ENCODE measurements at regions not wholly inside any gene's neighbourhood (a gene's known extent, or its start where the extent isn't known, plus 50 kb on each side); places are given as distances from the start of the nearest gene placed in this dataset.
"Not testable (repeated sequence)": the region's sequence is repeated elsewhere in the genome, so short reads cannot be mapped to it uniquely, and the experiment has no call there.

DNA sequence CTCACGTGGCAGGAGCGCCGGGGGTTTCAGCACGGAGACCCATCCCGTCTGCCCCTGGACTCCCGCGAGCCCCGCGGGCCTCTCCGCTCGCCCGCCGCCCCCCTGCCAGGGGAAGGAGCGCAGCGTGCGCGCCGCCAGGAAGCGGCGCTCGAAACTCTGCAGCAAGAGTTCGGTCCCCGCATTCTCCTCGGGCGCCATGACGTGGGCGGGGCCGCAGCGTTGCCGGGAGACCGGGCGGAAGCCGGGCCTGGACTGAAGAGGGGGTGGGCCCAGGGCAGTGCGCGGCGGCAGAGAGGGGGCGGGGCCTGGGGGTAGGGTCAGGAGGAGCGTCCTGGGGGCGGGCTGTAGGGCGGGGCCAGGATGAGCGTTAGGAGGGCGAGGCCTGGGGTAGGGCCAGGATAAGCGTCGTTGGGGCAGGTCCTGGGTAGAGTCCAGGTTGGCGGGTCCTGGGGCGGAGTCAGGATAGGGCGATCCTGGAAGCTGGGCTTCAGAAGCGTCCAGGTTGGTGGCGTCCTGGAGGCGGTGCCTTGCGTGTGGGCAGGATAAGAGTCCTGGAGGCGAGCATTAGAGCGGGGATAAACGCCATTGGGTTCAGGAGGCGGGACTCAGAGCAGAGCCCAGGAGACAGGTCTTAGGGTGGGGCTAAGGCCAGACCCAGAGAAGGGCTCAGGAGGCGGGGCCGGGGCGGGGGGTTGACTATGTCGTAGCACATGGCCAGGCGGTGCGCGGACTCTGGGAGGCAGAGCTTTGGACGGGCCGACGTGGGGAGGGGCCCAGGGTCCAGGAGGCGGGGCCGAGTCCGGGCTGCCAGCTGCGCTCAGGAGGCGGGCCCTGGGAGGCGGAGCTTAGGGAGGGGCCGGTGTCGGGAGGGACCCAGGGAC, 229.0 kb upstream of the FRG2C start:
- Mint-ChIP-seq H3K4me3 (peak overlapping the region; percentile 88), H3K27ac (peak overlapping the region; percentile 94), H3K4me1 (ENCODE audit: low read depth) (peaks cover 24% of the 10 kb centered on the region)
- not testable (repeated sequence) for H3K36me3 Mint-ChIP-seq (ENCODE audit: low read depth); H3K9me3 Mint-ChIP-seq; H3K27me3 Mint-ChIP-seq

DNA sequence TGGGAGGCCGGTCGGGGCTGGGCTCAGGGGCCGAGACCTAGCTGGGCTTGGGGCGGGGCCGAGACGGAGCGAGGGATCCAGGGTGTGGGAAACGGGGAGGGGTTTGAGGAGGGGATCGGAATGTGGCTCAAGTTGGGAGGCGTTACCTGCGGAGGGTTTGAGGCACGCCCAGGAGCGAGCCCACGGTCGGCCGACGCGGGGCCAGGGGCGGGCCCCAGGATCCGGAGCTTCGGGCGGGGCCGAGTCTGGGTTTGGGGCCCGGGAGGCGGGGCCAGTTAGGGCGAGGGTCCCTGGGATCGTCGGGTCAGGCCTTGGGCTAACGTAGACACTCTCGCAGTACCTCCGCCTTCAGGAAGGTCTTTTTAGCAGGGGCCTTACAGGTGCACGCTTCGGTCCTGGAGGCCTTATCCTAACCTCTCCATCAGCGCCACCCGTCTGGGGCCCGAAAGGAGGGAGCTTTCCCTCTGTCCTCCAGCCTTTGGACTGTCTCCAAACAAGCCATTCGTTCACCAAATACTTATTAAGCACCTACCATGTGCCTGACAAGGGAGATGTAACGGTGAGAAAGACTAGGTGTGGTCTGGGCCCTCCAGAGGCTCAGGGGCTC, 228.2 kb upstream of the FRG2C start:
- Mint-ChIP-seq H3K27ac (peak overlapping the region; percentile 68), H3K4me3 (peak overlapping the region; percentile 88), H3K4me1 (ENCODE audit: low read depth) (peaks cover 24% of the 10 kb centered on the region)
- not testable (repeated sequence) for H3K27me3 Mint-ChIP-seq; H3K36me3 Mint-ChIP-seq (ENCODE audit: low read depth); H3K9me3 Mint-ChIP-seq

DNA sequence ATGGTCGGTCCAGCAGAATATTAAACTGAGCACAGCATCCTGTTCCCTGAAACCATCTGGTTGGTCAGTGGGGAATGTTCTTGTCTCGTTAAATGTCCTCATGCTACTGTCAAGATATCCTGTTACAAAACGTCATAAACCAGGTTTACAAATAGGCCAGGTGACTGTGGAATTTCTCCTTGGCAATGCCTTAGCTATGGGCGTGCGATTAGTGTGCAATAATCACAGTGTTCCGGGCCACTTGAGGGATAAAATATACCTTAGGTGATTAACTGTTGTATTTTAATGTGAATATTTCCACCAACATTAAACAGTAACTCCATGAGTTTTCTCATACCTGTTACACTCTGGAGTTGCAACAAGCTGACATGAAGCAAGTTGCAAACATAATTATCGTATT, 223.1 kb upstream of the FRG2C start:
- not testable (repeated sequence) for H3K36me3 Mint-ChIP-seq (ENCODE audit: low read depth); H3K9me3 Mint-ChIP-seq; H3K27me3 Mint-ChIP-seq; H3K4me3 Mint-ChIP-seq; H3K4me1 Mint-ChIP-seq (ENCODE audit: low read depth); H3K27ac Mint-ChIP-seq

DNA sequence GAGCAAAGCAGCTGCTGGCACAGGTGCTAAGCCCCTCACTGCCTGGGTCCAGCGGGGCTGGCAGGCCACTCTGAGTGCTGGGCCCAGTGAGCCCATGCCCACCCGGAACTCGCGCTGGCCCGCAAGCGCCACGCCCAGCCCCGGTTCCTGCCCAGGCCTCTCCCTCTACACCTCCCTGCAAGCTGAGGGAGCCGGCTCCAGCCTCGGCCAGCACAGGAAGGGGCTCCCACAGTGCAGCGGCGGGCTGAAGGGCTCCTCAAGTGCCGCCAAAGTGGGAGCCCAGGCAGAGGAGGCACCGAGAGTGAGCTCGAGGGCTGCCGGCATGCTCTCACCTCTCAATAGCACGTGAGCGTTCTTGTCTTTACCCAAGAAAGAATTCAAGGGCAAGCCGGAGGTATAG, 219.5 kb upstream of the FRG2C start:
- not testable (repeated sequence) for H3K4me1 Mint-ChIP-seq (ENCODE audit: low read depth); H3K36me3 Mint-ChIP-seq (ENCODE audit: low read depth); H3K9me3 Mint-ChIP-seq; H3K4me3 Mint-ChIP-seq; H3K27me3 Mint-ChIP-seq; H3K27ac Mint-ChIP-seq

DNA sequence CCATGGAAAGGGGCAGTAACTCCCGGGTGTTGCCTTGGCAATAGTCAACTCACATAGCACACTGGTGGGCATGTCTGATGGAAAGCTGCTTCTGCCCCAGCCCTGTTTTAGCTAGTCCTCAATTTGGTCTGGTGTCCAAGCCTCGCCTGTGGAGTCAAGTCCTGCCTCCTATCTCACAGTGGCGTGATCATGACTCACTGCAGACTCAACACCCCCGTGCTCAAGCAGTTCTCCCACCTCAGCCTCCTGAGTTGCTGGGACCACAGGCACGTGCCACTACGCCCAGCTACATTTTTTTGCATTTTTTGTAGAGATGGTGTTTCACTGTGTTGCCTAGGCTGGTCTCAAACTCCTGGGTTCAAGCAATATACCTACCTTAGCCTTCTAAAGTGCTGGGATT, 218.9 kb upstream of the FRG2C start:
- H3K36me3 Mint-ChIP-seq (ENCODE audit: low read depth); H3K9me3 Mint-ChIP-seq; H3K4me1 Mint-ChIP-seq (ENCODE audit: low read depth); H3K4me3 Mint-ChIP-seq; H3K27me3 Mint-ChIP-seq; H3K27ac Mint-ChIP-seq: not testable (repeated sequence)

DNA sequence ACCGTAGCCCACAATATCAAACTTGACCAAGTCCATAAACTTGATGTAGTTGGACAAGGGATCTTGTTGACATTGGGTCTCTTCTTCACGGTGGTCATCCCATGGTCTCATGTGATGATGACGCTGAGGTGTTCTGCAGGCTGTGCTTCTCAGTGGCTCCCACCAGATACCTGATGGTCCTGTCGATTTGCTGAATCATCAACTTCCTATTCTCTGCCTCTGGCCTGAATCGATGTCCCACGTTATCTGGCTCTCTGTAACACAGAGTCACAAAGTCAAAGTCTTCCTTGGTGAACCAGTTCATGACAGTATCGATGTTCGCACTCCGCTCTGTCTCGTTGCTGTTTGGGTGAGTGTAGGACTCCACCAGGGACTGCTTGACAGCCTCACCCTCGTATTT, 217.2 kb upstream of the FRG2C start:
- not testable (repeated sequence) for H3K36me3 Mint-ChIP-seq (ENCODE audit: low read depth); H3K4me3 Mint-ChIP-seq; H3K9me3 Mint-ChIP-seq; H3K27ac Mint-ChIP-seq; H3K4me1 Mint-ChIP-seq (ENCODE audit: low read depth); H3K27me3 Mint-ChIP-seq

DNA sequence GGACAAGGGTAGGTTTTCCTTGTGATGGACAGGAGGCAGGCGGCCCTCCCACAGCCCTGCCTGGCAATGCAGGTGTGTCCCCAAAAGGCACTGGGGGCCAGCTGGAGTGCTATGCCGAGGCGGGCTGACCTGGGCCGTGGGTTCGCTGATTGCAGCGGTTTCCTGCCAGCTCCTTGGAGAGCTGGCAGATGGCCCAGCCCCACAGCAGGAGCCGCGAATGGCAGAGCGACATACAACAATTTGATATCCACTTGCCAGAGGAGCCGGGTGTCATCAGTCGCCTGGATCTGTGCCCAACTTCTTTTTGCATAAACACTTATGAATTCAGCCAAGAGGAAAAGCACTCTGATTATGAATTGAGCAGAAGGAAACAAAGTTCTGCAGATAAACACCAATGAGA, 210.8 kb upstream of the FRG2C start:
- H3K4me1 Mint-ChIP-seq (ENCODE audit: low read depth); H3K27ac Mint-ChIP-seq; H3K27me3 Mint-ChIP-seq; H3K9me3 Mint-ChIP-seq; H3K36me3 Mint-ChIP-seq (ENCODE audit: low read depth); H3K4me3 Mint-ChIP-seq: not testable (repeated sequence)

DNA sequence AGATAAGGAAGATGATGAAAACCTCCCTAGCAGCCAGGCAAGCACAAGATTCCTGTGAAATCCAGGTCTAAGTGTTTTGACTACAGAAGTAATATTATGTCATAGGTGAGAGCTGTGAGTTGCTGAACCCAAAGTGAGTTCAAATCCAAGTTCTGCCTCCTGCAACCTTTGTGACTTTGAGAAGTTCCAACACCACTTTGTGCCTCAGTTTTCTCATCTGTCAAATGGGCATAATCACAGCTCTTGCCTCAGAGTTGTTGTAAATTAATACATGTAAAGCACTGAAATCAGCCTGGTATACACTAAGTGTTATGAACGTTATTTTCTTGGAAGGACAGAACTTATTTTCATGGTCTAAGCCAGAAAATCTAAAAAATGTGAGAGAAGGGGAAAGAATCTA, 210.3 kb upstream of the FRG2C start:
- H3K4me1 Mint-ChIP-seq (ENCODE audit: low read depth); H3K9me3 Mint-ChIP-seq; H3K4me3 Mint-ChIP-seq; H3K36me3 Mint-ChIP-seq (ENCODE audit: low read depth); H3K27me3 Mint-ChIP-seq; H3K27ac Mint-ChIP-seq: not testable (repeated sequence)

DNA sequence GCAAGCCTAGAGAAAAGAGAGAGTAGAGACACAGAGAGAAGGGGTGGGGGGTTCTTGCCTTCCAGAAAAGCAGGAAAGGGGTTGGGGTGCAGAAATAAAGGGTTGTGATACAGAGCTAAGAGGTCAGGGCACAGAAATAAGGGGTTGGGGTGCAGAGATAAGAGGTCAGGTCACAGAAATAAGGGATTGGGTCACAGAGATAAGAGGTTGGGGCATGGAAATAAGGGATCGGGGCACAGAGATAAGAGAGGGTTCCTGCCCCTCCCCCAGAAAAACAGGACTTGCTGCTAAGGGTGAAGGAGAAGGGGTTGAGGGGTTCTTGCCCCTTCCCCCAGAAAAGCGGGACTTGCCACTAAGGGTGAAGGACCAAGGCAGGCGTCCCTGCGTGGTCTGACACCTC, 189.6 kb upstream of the FRG2C start:
- not testable (repeated sequence) for H3K27me3 Mint-ChIP-seq; H3K4me3 Mint-ChIP-seq; H3K9me3 Mint-ChIP-seq; H3K4me1 Mint-ChIP-seq (ENCODE audit: low read depth); H3K36me3 Mint-ChIP-seq (ENCODE audit: low read depth); H3K27ac Mint-ChIP-seq

DNA sequence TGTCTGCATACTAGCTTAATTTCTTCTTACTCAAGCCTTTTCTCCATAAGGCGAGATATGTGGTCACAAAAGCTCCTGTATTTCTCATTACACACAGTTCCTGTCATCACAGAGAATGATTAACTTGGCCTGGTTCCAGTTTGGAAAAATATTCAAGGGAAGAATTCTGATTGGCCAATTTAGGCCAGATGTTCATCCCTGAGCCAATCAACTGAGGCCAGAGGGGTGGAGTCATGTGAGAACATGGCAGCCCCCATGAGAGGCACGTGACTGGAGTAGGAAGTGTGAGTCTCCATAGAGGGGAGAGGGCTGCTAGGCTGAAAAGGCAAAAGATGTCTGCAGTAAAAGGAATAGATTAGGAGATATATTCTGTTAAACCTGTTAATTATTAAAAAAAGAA, 167.5 kb upstream of the FRG2C start:
- H3K27me3 Mint-ChIP-seq; H3K27ac Mint-ChIP-seq; H3K4me1 Mint-ChIP-seq (ENCODE audit: low read depth); H3K36me3 Mint-ChIP-seq (ENCODE audit: low read depth); H3K4me3 Mint-ChIP-seq: not testable (repeated sequence)
- peaks cover 14% of the 10 kb centered on the region for H3K9me3 Mint-ChIP-seq

DNA sequence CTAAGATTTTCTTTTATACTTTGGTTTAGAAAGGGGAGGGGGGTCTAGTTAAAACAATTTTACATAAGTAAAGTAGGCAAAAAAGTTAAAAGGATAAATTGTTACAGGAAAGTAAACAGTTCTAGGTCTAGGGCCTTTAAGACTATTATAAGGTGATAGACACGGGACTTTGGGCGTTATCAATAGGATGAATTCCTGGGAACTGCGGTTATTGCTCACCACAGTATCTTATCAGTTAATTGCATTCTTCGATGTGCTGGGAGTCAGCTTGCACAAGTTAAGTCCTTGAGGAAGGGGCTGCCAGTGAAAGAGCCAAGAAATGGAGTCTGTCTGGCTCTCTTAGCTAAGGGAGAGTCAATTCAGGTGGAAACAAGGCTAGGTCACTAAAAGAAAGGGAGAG, 163.8 kb upstream of the FRG2C start:
- not testable (repeated sequence) for H3K4me3 Mint-ChIP-seq; H3K27me3 Mint-ChIP-seq; H3K4me1 Mint-ChIP-seq (ENCODE audit: low read depth); H3K36me3 Mint-ChIP-seq (ENCODE audit: low read depth); H3K27ac Mint-ChIP-seq
- peaks cover 19% of the 10 kb centered on the region for H3K9me3 Mint-ChIP-seq

DNA sequence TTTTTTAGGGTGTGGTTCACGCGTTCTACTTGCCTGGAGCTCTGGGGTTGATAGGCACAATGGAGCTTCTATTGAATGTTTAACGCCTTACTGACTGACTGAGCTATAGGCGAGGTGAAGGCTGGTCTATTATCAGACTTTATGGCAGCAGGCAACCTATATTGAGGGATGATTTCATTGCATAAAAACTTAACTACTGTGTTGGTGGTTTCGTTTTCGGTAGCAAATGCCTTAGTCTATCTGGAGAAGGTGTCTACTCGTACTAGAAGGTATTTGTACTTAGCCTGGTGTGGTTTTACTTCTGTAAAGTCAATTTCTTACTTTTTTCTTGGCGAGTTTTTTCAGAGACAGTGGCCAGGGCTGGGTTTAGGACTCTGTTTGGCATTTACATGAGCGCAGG, 162.0 kb upstream of the FRG2C start:
- not testable (repeated sequence) for H3K4me3 Mint-ChIP-seq, H3K27me3 Mint-ChIP-seq
- H3K9me3 Mint-ChIP-seq = peaks cover 16% of the 10 kb centered on the region

DNA sequence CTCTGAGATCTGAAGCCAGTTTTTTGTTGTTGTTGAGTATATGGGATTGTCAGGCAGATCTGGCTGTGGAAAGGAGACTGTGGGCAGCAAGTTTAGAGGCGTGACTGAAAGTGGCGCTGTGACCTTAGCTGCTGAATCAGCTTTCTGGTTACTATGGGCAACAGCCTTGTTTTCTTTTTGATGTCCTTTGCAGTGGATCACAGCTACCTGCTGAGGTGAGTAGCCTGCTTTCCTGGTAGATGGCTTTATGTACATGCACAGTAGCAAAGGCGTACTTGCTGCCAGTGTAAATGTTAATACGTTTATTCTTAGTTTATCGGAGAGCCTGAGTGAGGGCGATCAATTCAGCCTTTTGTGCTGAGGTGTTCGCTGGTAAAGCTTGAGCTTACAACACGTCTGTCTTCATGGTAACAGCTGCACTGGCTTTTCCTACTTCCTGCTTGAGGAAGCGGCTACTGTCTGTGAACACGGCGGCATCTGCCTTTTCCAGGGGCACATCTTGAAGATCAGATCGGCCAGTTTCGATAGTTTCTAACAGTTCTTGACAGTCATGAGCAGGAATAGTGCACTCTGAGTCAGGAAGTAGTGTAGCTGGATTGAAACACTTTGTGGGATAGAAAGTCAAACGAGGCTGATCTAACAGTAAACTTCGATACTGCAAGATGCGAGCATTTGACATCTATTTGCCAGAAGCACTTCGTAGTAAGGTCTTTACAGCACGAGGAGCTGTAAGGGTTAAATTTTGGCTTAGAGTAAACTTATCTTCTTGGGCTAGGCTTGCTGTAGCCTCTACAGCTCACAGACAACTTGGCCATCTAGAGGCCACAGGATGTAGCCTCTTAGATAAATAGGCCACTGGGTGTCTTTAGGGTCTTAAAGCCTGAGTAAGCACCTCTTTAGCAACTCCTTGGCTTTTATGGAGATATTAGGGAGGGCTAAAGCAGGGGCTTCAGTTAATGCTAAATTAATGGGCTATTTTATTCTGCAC, 161.1 kb upstream of the FRG2C start:
- not testable (repeated sequence) for H3K36me3 Mint-ChIP-seq (ENCODE audit: low read depth); H3K27me3 Mint-ChIP-seq; H3K4me1 Mint-ChIP-seq (ENCODE audit: low read depth); H3K4me3 Mint-ChIP-seq; H3K27ac Mint-ChIP-seq
- H3K9me3 Mint-ChIP-seq = peaks cover 17% of the 10 kb centered on the region

More for the DNA sequence above, 162.0 kb upstream of the FRG2C start:
- not testable (repeated sequence) for H3K4me1 Mint-ChIP-seq (ENCODE audit: low read depth); H3K27ac Mint-ChIP-seq; H3K36me3 Mint-ChIP-seq (ENCODE audit: low read depth)

DNA sequence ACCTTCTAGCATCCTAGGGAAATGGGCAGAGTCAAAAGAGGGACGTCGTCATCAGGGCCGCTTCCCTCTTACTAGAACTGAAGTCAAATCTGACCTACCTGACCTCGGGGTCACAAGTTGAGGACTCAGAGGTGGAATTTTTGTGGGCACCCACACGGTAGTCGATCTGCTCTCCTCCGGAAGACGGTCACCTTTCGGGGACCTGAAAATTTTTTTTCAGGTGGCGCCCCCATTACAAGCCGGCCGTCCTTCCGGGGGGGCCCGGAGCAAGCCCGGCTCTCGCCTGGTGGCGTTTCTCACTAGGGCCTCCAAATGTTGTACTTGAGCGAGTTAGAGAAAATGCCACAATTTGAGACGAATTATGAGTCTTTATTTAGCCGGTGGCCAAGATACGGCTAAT, 157.5 kb upstream of the FRG2C start:
- H3K27ac Mint-ChIP-seq = no peak overlapping the region
- no peaks in the 10 kb centered on the region for H3K27me3 Mint-ChIP-seq

DNA sequence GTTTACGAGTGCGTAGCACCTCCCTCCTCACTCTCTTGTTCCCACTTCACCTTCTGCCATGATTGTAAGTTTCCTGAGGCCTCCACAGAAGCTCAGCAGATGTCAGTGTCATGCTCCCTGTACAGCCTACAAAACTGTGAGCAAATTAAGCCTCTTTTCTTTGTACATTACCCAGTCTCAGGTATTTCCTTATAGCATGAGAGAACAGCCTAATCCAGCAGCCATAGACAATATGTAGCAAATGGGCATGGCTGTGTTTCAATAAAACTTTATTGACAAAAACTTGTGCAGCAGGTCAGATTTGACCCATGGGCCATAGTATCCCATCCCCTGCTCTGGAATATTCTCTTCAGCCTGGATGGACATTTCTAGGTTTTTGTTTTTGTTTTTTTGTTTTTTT, 156.2 kb upstream of the FRG2C start:
- not testable (repeated sequence) for H3K36me3 Mint-ChIP-seq (ENCODE audit: low read depth); H3K4me1 Mint-ChIP-seq (ENCODE audit: low read depth); H3K4me3 Mint-ChIP-seq; H3K27me3 Mint-ChIP-seq; H3K27ac Mint-ChIP-seq
- peaks cover 30% of the 10 kb centered on the region for H3K9me3 Mint-ChIP-seq

More for the DNA sequence above, 157.5 kb upstream of the FRG2C start:
- Mint-ChIP-seq H3K9me3 (peaks cover 31% of the 10 kb centered on the region), H3K4me3 (no peak overlapping the region), H3K36me3 (ENCODE audit: low read depth) (no peaks in the 10 kb centered on the region), H3K4me1 (ENCODE audit: low read depth) (no peaks in the 10 kb centered on the region)
